ENCODE measurements at regions not wholly inside any gene's neighbourhood (a gene's known extent, or its start where the extent isn't known, plus 50 kb on each side); places are given as distances from the start of the nearest gene placed in this dataset.

DNA sequence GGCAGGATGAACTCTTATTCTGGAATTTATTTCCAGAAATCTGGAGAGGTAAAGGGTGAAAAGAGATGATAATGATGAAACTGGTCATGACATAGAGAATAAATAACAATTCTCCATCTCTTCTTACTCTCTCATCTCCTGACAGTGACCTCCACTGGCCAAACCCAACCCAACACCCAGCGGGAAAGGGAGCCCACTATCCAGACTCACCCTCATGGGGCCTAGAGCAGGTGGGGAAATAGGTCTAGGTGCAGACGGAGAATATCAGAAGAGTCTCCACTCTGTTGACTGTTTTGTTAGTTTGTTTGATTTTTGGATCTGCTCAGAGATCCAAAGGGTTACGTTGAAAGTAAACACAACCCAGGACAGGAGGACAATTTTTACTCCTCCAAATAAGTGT lies 263.2 kb upstream of the PARD3B start:
- Histone ChIP-seq H3K4me1 (ENCODE audit: control insufficient read depth, extremely low read depth, insufficient read depth, low read length) (no peaks in the 10 kb centered on the region), H3K27me3 (ENCODE audit: control insufficient read depth, extremely low read depth, insufficient read depth, low read length) (no peaks in the 10 kb centered on the region), H3K4me3 (ENCODE audit: control insufficient read depth in 2 of 3, extremely low read depth in 1 of 3, insufficient read depth in 2 of 3, low read depth in 1 of 3, low read length in 3 of 3) (no peak overlapping the region), H3K27ac (ENCODE audit: control insufficient read depth, insufficient read depth, low read length) (no peak overlapping the region), H3K9me1 (ENCODE audit: control insufficient read depth, extremely low read depth, insufficient read depth, low read length) (no peaks in the 10 kb centered on the region), H3K4me2 (ENCODE audit: control insufficient read depth, extremely low read depth, insufficient read depth, low read depth, low read length) (no peak overlapping the region), H3K79me2 (ENCODE audit: control insufficient read depth, insufficient read depth, low read length) (no peaks in the 10 kb centered on the region), H3K9ac (ENCODE audit: control insufficient read depth, extremely low read depth, insufficient read depth, low read length) (no peak overlapping the region), H4K20me1 (ENCODE audit: control insufficient read depth, extremely low read depth, insufficient read depth, low read length) (no peaks in the 10 kb centered on the region), H2AFZ (ENCODE audit: control insufficient read depth, low read length) (no peak overlapping the region), H3K36me3 (ENCODE audit: control insufficient read depth in 2 of 2, extremely low read depth in 1 of 2, insufficient read depth in 2 of 2, low read length in 2 of 2) (no peaks in the 10 kb centered on the region), H3K9me3 (ENCODE audit: control insufficient read depth, low read depth, low read length) (no peaks in the 10 kb centered on the region)
- no peak for FAIRE-seq
- DNase-seq (ENCODE audit: low read depth, low spot score), result no peak
- dilution Hi-C loops (cut with MboI; ENCODE audit: extremely low pct_ligation_motif_present, low sequenced_read_pairs), result no loop called here
- TF ChIP-seq CTCF (optimal IDR thresholded peaks at IDR 0.05 in 1 of 3, IDR thresholded peaks at IDR 0.05 in 1 of 3, conservative IDR thresholded peaks at IDR 0.05 in 1 of 3; ENCODE audit: extremely low read depth in 1 of 3, insufficient read depth in 2 of 3, low read length in 3 of 3) (no peak), EZH2 (IDR thresholded peaks at IDR 0.05; ENCODE audit: low read length) (no peak)

DNA sequence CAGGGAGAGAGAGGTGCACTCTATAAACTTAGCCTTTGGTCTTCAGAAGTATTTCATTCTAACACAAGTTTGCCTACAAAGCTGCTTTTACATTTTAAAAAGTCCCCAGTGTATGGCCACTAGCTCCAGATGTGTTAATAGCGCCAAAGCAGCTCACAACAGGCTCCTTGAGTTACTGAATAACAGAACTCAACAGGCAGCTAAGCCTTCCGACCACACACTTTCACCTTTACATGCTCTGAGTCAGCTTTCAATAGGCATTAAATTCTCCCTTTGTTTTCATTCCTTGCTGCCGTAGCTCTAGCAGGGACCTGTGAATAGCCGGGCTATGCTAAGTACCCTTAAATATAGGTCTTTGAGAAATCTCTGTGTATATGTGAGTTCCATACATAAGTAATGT lies 262.8 kb upstream of the PARD3B start:
- Histone ChIP-seq H3K9me3 (ENCODE audit: control insufficient read depth, low read depth, low read length) (no peaks in the 10 kb centered on the region), H3K27ac (ENCODE audit: control insufficient read depth, insufficient read depth, low read length) (no peak overlapping the region), H3K79me2 (ENCODE audit: control insufficient read depth, insufficient read depth, low read length) (no peaks in the 10 kb centered on the region), H3K36me3 (ENCODE audit: control insufficient read depth in 2 of 2, extremely low read depth in 1 of 2, insufficient read depth in 2 of 2, low read length in 2 of 2) (no peaks in the 10 kb centered on the region), H3K4me2 (ENCODE audit: control insufficient read depth, extremely low read depth, insufficient read depth, low read depth, low read length) (no peak overlapping the region), H3K4me1 (ENCODE audit: control insufficient read depth, extremely low read depth, insufficient read depth, low read length) (no peaks in the 10 kb centered on the region), H3K9me1 (ENCODE audit: control insufficient read depth, extremely low read depth, insufficient read depth, low read length) (no peaks in the 10 kb centered on the region), H2AFZ (ENCODE audit: control insufficient read depth, low read length) (no peak overlapping the region), H3K9ac (ENCODE audit: control insufficient read depth, extremely low read depth, insufficient read depth, low read length) (no peak overlapping the region), H3K27me3 (ENCODE audit: control insufficient read depth, extremely low read depth, insufficient read depth, low read length) (no peaks in the 10 kb centered on the region), H4K20me1 (ENCODE audit: control insufficient read depth, extremely low read depth, insufficient read depth, low read length) (no peaks in the 10 kb centered on the region), H3K4me3 (ENCODE audit: control insufficient read depth in 2 of 3, extremely low read depth in 1 of 3, insufficient read depth in 2 of 3, low read depth in 1 of 3, low read length in 3 of 3) (no peak overlapping the region)
- DNase-seq (ENCODE audit: low read depth, low spot score) (no peak), FAIRE-seq (no peak)
- TF ChIP-seq EZH2 (IDR thresholded peaks at IDR 0.05; ENCODE audit: low read length) (no peak), CTCF (optimal IDR thresholded peaks at IDR 0.05 in 1 of 3, IDR thresholded peaks at IDR 0.05 in 1 of 3, conservative IDR thresholded peaks at IDR 0.05 in 1 of 3; ENCODE audit: extremely low read depth in 1 of 3, insufficient read depth in 2 of 3, low read length in 3 of 3) (no peak)
- dilution Hi-C loops (cut with MboI; ENCODE audit: extremely low pct_ligation_motif_present, low sequenced_read_pairs), result no loop called here

Data from keratinocyte (primary cell).